HEK293 (cell line): ENCODE measurements at regions not wholly inside any gene's neighbourhood (a gene's known extent, or its start where the extent isn't known, plus 50 kb on each side); places are given as distances from the start of the nearest gene placed in this dataset.

Source experiments
- CTCF ChIA-PET: fragments of 350-600 bp; formaldehyde crosslinking; extraction: SDS; loops from one replicate; lab custom pipeline; 2021; ENCODE audit warnings: antibody characterized with exemption; lab: Yijun Ruan, JAX
- POLR2A ChIA-PET: fragments of 300-600 bp; formaldehyde crosslinking; extraction: SDS; loops from one replicate; lab custom pipeline; 2020; ENCODE audit warnings: antibody characterized with exemption, inconsistent platforms; lab: Yijun Ruan, JAX
- H3K27ac ChIP-seq: fragments of 200-500 bp; sonication (Bioruptor generic); 2 replicates; pipeline ENCODE4 v1.5.1; 2014; ENCODE audit warnings: low read depth, low read length, control low read depth, inconsistent platforms; ENCODE audit errors: extremely low read depth
- H3K36me3 ChIP-seq, 2 experiments: fragments of 200-500 bp in 1 of 2; sonication (Bioruptor generic) in 1 of 2; 1 replicate in 1 of 2; 2 replicates in 1 of 2; pipeline ENCODE4 v1.5.1; 2014 to 2017; ENCODE audit warnings: inconsistent platforms in 2 of 2, low read length in 2 of 2; ENCODE audit not compliant: control insufficient read depth in 2 of 2, insufficient read depth in 1 of 2
- H3K4me1 ChIP-seq: fragments of 200-500 bp; sonication (Bioruptor generic); 2 replicates; pipeline ENCODE4 v1.5.1; 2014; ENCODE audit warnings: mild to moderate bottlenecking, low read length, inconsistent platforms; ENCODE audit not compliant: control insufficient read depth, insufficient read depth
- H3K4me3 ChIP-seq: 2 replicates; pipeline ENCODE4 v1.5.1; 2011; ENCODE audit warnings: low read depth, mild to moderate bottlenecking, control low read depth, low read length, moderate library complexity
- H3K9me3 ChIP-seq: fragments of 200-500 bp; sonication (Bioruptor generic); 2 replicates; pipeline ENCODE4 v1.5.1; 2014; ENCODE audit warnings: low read depth, low read length, inconsistent platforms; ENCODE audit not compliant: control insufficient read depth, insufficient read depth
- ATF2 ChIP-seq: fragments of 450-650 bp; formaldehyde crosslinking; IDR thresholded peaks from 2 replicates; pipeline ENCODE4 v1.5.1; 2016; ENCODE audit warnings: missing biosample characterization, missing genetic modification characterization, low read depth
- BCL11A ChIP-seq: fragments of 450-650 bp; formaldehyde crosslinking; IDR thresholded peaks from 2 replicates; pipeline ENCODE4 v1.5.1; 2016; ENCODE audit warnings: low read depth, missing biosample characterization, missing genetic modification characterization
- GLIS1 ChIP-seq: fragments of 450-650 bp; formaldehyde crosslinking; IDR thresholded peaks from 2 replicates; pipeline ENCODE4 v1.5.1; 2016; ENCODE audit warnings: missing biosample characterization, missing genetic modification characterization
- KLF10 ChIP-seq: fragments of 450-650 bp; IDR thresholded peaks from 2 replicates; pipeline ENCODE4 v1.5.1; 2018; ENCODE audit warnings: missing biosample characterization, mild to moderate bottlenecking, missing genetic modification characterization
- MEIS1 ChIP-seq: sonication (generic); formaldehyde crosslinking; IDR thresholded peaks from 2 replicates; pipeline ENCODE4 v1.8.1; 2022; ENCODE audit warnings: missing genetic modification reagents, mild to moderate bottlenecking, borderline replicate concordance
- OSR2 ChIP-seq: fragments of 450-650 bp; formaldehyde crosslinking; IDR thresholded peaks from 2 replicates; pipeline ENCODE4 v1.5.1; 2016; ENCODE audit warnings: missing biosample characterization, missing genetic modification characterization
- REST ChIP-seq: fragments of 450-650 bp; formaldehyde crosslinking; IDR thresholded peaks from 2 replicates; pipeline ENCODE4 v1.5.1; 2016; ENCODE audit warnings: missing biosample characterization, missing genetic modification characterization
- YY1 ChIP-seq: fragments of 450-650 bp; formaldehyde crosslinking; IDR thresholded peaks from 2 replicates; pipeline ENCODE4 v1.5.1; 2018; ENCODE audit warnings: missing biosample characterization, missing genetic modification characterization
- ZBTB1 ChIP-seq: fragments of 450-650 bp; formaldehyde crosslinking; IDR thresholded peaks from 2 replicates; pipeline ENCODE4 v1.5.1; 2016; ENCODE audit warnings: missing biosample characterization, missing genetic modification characterization
- ZBTB10 ChIP-seq: fragments of 450-650 bp; formaldehyde crosslinking; IDR thresholded peaks from 2 replicates; pipeline ENCODE4 v1.5.1; 2016; ENCODE audit warnings: missing biosample characterization, missing genetic modification characterization
- ZFP69B ChIP-seq: fragments of 450-650 bp; formaldehyde crosslinking; IDR thresholded peaks from 2 replicates; pipeline ENCODE4 v1.5.1; 2016; ENCODE audit warnings: missing biosample characterization, missing genetic modification characterization
- ZNF24 ChIP-seq: fragments of 450-650 bp; formaldehyde crosslinking; IDR thresholded peaks from 2 replicates; pipeline ENCODE4 v1.5.1; 2016; ENCODE audit warnings: missing biosample characterization, missing genetic modification characterization
- ZNF311 ChIP-seq: fragments of 450-650 bp; formaldehyde crosslinking; IDR thresholded peaks from 2 replicates; pipeline ENCODE4 v1.5.1; 2017; ENCODE audit warnings: missing biosample characterization, missing genetic modification characterization, borderline replicate concordance
- ZNF391 ChIP-seq: fragments of 450-650 bp; formaldehyde crosslinking; IDR thresholded peaks from 2 replicates; pipeline ENCODE4 v1.5.1; 2016; ENCODE audit warnings: low read depth, missing biosample characterization, missing genetic modification characterization, borderline replicate concordance
- ZNF561 ChIP-seq: fragments of 450-650 bp; IDR thresholded peaks from 2 replicates; pipeline ENCODE4 v1.5.1; 2018; ENCODE audit warnings: missing biosample characterization, missing genetic modification characterization, borderline replicate concordance
- ZNF610 ChIP-seq: fragments of 450-650 bp; formaldehyde crosslinking; IDR thresholded peaks from 2 replicates; pipeline ENCODE4 v1.5.1; 2016; ENCODE audit warnings: missing biosample characterization, missing genetic modification characterization, borderline replicate concordance
- TF ChIP-seq, protein P1 (sequence below): fragments of 450-650 bp; formaldehyde crosslinking; IDR thresholded peaks from 2 replicates; pipeline ENCODE4 v1.5.1; 2016; ENCODE audit warnings: missing biosample characterization, missing genetic modification characterization
- TF ChIP-seq, protein P2 (sequence below): fragments of 450-650 bp; formaldehyde crosslinking; IDR thresholded peaks from 2 replicates; pipeline ENCODE4 v1.5.1; 2017; ENCODE audit warnings: missing biosample characterization, missing genetic modification characterization
- TF ChIP-seq, protein P3 (sequence below): fragments of 450-650 bp; formaldehyde crosslinking; IDR thresholded peaks from 2 replicates; pipeline ENCODE4 v1.5.1; 2016; ENCODE audit warnings: missing biosample characterization, missing genetic modification characterization, low read depth

- TF ChIP-seq ZNF24 (tag by site-specific recombination): no peak
- no peak for TF ChIP-seq OSR2
- TF ChIP-seq ZBTB10 (tag by site-specific recombination): no peak
- no peak for TF ChIP-seq YY1
- TF ChIP-seq, protein P1, sequence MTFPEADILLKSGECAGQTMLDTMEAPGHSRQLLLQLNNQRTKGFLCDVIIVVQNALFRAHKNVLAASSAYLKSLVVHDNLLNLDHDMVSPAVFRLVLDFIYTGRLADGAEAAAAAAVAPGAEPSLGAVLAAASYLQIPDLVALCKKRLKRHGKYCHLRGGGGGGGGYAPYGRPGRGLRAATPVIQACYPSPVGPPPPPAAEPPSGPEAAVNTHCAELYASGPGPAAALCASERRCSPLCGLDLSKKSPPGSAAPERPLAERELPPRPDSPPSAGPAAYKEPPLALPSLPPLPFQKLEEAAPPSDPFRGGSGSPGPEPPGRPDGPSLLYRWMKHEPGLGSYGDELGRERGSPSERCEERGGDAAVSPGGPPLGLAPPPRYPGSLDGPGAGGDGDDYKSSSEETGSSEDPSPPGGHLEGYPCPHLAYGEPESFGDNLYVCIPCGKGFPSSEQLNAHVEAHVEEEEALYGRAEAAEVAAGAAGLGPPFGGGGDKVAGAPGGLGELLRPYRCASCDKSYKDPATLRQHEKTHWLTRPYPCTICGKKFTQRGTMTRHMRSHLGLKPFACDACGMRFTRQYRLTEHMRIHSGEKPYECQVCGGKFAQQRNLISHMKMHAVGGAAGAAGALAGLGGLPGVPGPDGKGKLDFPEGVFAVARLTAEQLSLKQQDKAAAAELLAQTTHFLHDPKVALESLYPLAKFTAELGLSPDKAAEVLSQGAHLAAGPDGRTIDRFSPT (tag by site-specific recombination): no peak
- no peak for TF ChIP-seq BCL11A
- no peak for TF ChIP-seq ZNF561 (tag by site-specific recombination)
- TF ChIP-seq GLIS1: no peak
Observed at GRCh38 chr11:43035086-43035485, 276.7 kb upstream of the API5 start (continued).

DNA sequence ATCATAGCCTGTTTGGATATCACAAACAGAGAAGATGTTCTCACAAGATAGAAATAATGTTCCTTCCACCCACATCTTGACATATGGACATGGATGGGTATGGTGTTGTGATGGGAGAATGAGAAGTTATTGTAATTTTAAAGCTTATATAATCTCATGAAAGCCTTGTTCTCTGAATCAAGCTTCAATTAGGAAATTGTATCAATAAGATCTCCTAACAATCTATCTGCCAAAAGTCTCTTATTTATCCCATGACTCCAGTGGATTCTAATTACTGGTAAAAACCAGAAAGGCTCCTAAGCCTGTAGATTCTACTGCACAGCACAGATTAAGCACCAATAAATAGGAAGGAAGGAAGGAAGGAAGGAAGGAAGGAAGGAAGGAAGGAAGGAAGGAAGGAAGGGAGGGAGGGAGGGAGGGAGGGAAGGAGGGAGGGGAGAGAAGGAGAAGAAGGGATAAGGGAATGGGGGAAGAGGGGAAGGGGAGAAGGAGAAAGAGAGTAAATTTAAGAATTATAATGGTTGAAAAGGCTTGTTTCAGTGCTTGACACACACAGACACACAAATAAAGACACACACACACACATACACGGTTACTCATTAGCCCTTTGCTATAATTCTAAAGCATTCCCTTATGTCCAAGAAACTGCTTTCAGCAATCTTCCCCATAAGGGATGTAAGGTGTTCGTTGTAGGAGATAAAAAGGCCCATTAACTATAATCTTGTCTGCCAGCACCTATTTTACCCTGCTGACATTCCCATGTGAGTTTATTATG lies 258.0 kb upstream of the API5 start:
- H3K27ac ChIP-seq: no peak overlapping the region
- CTCF ChIA-PET: no interaction called here
- POLR2A ChIA-PET: no interaction called here

More for the DNA sequence above, 258.0 kb upstream of the API5 start:
- TF ChIP-seq REST (tag by site-specific recombination) (no peak), ZNF391 (tag by site-specific recombination) (no peak), MEIS1 (CRISPR knock-in tag) (no peak), ZBTB1 (no peak), ZNF311 (tag by site-specific recombination) (no peak), ATF2 (tag by site-specific recombination) (no peak), ZFP69B (tag by site-specific recombination) (no peak), KLF10 (tag by site-specific recombination) (no peak), ZNF610 (no peak)
- TF ChIP-seq, protein P2, sequence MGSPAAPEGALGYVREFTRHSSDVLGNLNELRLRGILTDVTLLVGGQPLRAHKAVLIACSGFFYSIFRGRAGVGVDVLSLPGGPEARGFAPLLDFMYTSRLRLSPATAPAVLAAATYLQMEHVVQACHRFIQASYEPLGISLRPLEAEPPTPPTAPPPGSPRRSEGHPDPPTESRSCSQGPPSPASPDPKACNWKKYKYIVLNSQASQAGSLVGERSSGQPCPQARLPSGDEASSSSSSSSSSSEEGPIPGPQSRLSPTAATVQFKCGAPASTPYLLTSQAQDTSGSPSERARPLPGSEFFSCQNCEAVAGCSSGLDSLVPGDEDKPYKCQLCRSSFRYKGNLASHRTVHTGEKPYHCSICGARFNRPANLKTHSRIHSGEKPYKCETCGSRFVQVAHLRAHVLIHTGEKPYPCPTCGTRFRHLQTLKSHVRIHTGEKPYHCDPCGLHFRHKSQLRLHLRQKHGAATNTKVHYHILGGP (tag by site-specific recombination): no peak
- TF ChIP-seq, protein P3, sequence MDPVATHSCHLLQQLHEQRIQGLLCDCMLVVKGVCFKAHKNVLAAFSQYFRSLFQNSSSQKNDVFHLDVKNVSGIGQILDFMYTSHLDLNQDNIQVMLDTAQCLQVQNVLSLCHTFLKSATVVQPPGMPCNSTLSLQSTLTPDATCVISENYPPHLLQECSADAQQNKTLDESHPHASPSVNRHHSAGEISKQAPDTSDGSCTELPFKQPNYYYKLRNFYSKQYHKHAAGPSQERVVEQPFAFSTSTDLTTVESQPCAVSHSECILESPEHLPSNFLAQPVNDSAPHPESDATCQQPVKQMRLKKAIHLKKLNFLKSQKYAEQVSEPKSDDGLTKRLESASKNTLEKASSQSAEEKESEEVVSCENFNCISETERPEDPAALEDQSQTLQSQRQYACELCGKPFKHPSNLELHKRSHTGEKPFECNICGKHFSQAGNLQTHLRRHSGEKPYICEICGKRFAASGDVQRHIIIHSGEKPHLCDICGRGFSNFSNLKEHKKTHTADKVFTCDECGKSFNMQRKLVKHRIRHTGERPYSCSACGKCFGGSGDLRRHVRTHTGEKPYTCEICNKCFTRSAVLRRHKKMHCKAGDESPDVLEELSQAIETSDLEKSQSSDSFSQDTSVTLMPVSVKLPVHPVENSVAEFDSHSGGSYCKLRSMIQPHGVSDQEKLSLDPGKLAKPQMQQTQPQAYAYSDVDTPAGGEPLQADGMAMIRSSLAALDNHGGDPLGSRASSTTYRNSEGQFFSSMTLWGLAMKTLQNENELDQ: no peak
- TF ChIP-seq, all 188 proteins: peak for 0
- Histone ChIP-seq H3K4me3 (no peak overlapping the region), H3K9me3 (no peaks in the 10 kb centered on the region), H3K4me1 (no peaks in the 10 kb centered on the region), H3K36me3 (no peaks in the 10 kb centered on the region)
